ENCODE measurements at regions not wholly inside any gene's neighbourhood (a gene's known extent, or its start where the extent isn't known, plus 50 kb on each side); places are given as distances from the start of the nearest gene placed in this dataset.

DNA sequence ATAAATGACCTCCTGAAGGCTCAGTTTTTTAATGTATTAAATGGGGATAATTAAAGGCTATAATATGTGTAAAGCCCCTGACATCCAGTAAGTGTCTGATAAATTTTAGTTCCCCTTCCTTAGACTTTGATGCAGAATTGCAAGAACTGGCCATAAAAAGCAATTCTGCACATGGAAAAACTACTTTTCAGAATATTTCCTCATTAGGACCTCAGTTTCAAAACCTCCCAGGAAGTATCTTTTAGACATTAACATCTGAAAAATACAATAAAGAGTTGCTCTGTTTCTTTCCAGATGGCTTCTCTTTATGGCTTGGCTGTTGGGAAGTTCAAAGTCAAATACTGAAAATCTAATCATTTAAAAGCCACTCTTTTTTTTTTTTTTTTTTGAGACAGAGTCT, 106.3 kb upstream of the ZNF217 start:
- no peak for TF ChIP-seq EGR1 (IDR thresholded peaks at IDR 0.05)
- no peak for TF ChIP-seq YY1 (IDR thresholded peaks at IDR 0.05; ENCODE audit: low read depth)
- TF ChIP-seq RAD21 (IDR thresholded peaks at IDR 0.05; ENCODE audit: low read depth), result no peak
- TF ChIP-seq, protein P1, sequence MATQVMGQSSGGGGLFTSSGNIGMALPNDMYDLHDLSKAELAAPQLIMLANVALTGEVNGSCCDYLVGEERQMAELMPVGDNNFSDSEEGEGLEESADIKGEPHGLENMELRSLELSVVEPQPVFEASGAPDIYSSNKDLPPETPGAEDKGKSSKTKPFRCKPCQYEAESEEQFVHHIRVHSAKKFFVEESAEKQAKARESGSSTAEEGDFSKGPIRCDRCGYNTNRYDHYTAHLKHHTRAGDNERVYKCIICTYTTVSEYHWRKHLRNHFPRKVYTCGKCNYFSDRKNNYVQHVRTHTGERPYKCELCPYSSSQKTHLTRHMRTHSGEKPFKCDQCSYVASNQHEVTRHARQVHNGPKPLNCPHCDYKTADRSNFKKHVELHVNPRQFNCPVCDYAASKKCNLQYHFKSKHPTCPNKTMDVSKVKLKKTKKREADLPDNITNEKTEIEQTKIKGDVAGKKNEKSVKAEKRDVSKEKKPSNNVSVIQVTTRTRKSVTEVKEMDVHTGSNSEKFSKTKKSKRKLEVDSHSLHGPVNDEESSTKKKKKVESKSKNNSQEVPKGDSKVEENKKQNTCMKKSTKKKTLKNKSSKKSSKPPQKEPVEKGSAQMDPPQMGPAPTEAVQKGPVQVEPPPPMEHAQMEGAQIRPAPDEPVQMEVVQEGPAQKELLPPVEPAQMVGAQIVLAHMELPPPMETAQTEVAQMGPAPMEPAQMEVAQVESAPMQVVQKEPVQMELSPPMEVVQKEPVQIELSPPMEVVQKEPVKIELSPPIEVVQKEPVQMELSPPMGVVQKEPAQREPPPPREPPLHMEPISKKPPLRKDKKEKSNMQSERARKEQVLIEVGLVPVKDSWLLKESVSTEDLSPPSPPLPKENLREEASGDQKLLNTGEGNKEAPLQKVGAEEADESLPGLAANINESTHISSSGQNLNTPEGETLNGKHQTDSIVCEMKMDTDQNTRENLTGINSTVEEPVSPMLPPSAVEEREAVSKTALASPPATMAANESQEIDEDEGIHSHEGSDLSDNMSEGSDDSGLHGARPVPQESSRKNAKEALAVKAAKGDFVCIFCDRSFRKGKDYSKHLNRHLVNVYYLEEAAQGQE (IDR thresholded peaks at IDR 0.05; ENCODE audit: low read depth), result no peak
- TF ChIP-seq, protein P2, sequence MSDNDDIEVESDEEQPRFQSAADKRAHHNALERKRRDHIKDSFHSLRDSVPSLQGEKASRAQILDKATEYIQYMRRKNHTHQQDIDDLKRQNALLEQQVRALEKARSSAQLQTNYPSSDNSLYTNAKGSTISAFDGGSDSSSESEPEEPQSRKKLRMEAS (IDR thresholded peaks at IDR 0.05), result no peak
- TF ChIP-seq NFIC (IDR thresholded peaks at IDR 0.05), result no peak

Data from Ishikawa (cell line).